GM23338 (cell line): ENCODE measurements at regions not wholly inside any gene's neighbourhood (a gene's known extent, or its start where the extent isn't known, plus 50 kb on each side); places are given as distances from the start of the nearest gene placed in this dataset.

Experiments used
- ATAC-seq: fragments of 200-7000 bp; cut with Tn5 transposase; 3 replicates; pipeline ENCODE4 v1.9.1; 2020
- DNase-seq: peaks from one replicate; pipeline ENCODE4 v3.0.0-alpha.2; 2015; ENCODE audit warnings: low spot score
- H2AFZ ChIP-seq: fragments of 200-600 bp; sonication (generic); 2 replicates; pipeline ENCODE4 v1.8.0; 2016; ENCODE audit warnings: antibody characterized with exemption, mild to moderate bottlenecking, moderate library complexity
- H3F3A ChIP-seq: fragments of 200-600 bp; sonication (generic); replicated peaks from 2 replicates; pipeline ENCODE4 v1.8.0; 2017; ENCODE audit warnings: antibody characterized with exemption, mixed run types, low read depth
- H3K27ac ChIP-seq: fragments of 200-600 bp; sonication (generic); 2 replicates; pipeline ENCODE4 v1.6.1; 2016; ENCODE audit warnings: low read depth
- H3K27me3 ChIP-seq: fragments of 200-600 bp; sonication (generic); 2 replicates; pipeline ENCODE4 v1.8.0; 2016; ENCODE audit warnings: mild to moderate bottlenecking, mixed run types, moderate library complexity; ENCODE audit not compliant: insufficient read depth
- H3K36me3 ChIP-seq: fragments of 200-600 bp; sonication (generic); 2 replicates; pipeline ENCODE4 v1.8.0; 2016; ENCODE audit warnings: mild to moderate bottlenecking; ENCODE audit not compliant: insufficient read depth
- H3K4me1 ChIP-seq: fragments of 200-600 bp; sonication (generic); 2 replicates; pipeline ENCODE4 v1.8.0; 2016; ENCODE audit warnings: mild to moderate bottlenecking, moderate library complexity; ENCODE audit not compliant: insufficient read depth
- H3K4me2 ChIP-seq: fragments of 200-600 bp; sonication (generic); 2 replicates; pipeline ENCODE4 v1.7.1; 2017; ENCODE audit warnings: mixed run types
- H3K4me3 ChIP-seq: fragments of 200-600 bp; sonication (generic); 2 replicates; pipeline ENCODE4 v1.6.1; 2016; ENCODE audit warnings: mixed run types
- H3K79me2 ChIP-seq: fragments of 200-600 bp; sonication (generic); replicated peaks from 2 replicates; pipeline ENCODE4 v1.8.0; 2017; ENCODE audit warnings: mild to moderate bottlenecking; ENCODE audit not compliant: insufficient read depth
- H3K9me2 ChIP-seq: fragments of 200-600 bp; sonication (generic); 2 replicates; pipeline ENCODE4 v1.8.0; 2017; ENCODE audit not compliant: insufficient read depth
- H4K20me1 ChIP-seq: fragments of 200-600 bp; sonication (generic); replicated peaks from 2 replicates; pipeline ENCODE4 v1.8.0; 2017; ENCODE audit warnings: mild to moderate bottlenecking; ENCODE audit not compliant: insufficient read depth
- H3K27ac Mint-ChIP-seq: 2 replicates; pipeline ENCODE4 v1.8.0; 2020; ENCODE audit warnings: inconsistent platforms, mild to moderate bottlenecking, moderate library complexity, mixed read lengths
- H3K27me3 Mint-ChIP-seq: 3 replicates; pipeline ENCODE4 v1.8.0; 2022; ENCODE audit warnings: low read depth, mild to moderate bottlenecking, moderate library complexity, mixed read lengths, inconsistent platforms; ENCODE audit not compliant: insufficient read depth, poor library complexity
- H3K36me3 Mint-ChIP-seq: 3 replicates; pipeline ENCODE4 v1.8.0; 2021; ENCODE audit warnings: low read depth, mild to moderate bottlenecking, inconsistent platforms, moderate library complexity, mixed read lengths
- H3K4me1 Mint-ChIP-seq: 3 replicates; pipeline ENCODE4 v1.8.0; 2020; ENCODE audit warnings: mild to moderate bottlenecking, inconsistent platforms, mixed read lengths
- H3K4me3 Mint-ChIP-seq: 3 replicates; pipeline ENCODE4 v1.8.0; 2021; ENCODE audit warnings: moderate library complexity, mild to moderate bottlenecking, inconsistent platforms, mixed read lengths
- H3K9me3 Mint-ChIP-seq: 3 replicates; pipeline ENCODE4 v1.8.0; 2020; ENCODE audit warnings: moderate library complexity, mild to moderate bottlenecking, inconsistent platforms, mixed read lengths
- EZH2 ChIP-seq: fragments of 200-600 bp; sonication (generic); IDR thresholded peaks from one replicate; pipeline ENCODE4 v1.8.0; 2017; ENCODE audit warnings: antibody characterized with exemption, mild to moderate bottlenecking, low read depth; ENCODE audit not compliant: unreplicated experiment
- EZH2phosphoT487 ChIP-seq: fragments of 200-600 bp; sonication (generic); IDR thresholded peaks from one replicate; pipeline ENCODE4 v1.8.1; 2018; ENCODE audit warnings: antibody characterized with exemption; ENCODE audit not compliant: unreplicated experiment
- POLR2AphosphoS5 ChIP-seq: IDR thresholded peaks from 2 replicates; pipeline ENCODE4 v1.6.1; 2016; ENCODE audit warnings: antibody characterized with exemption, low read depth
- ZNF114 ChIP-seq: fragments of 250-450 bp; sonication (Bioruptor Pico); IDR thresholded peaks from 2 replicates; pipeline ENCODE4 v1.5.0; 2020; ENCODE audit warnings: mild to moderate bottlenecking, moderate library complexity
- TF ChIP-seq, protein P1 (sequence below): fragments of 250-450 bp; sonication (Bioruptor Pico); IDR thresholded peaks from 2 replicates; pipeline ENCODE4 v1.5.0; 2020; ENCODE audit warnings: mild to moderate bottlenecking, moderate library complexity
- TF ChIP-seq, protein P2 (sequence below), 2 experiments: fragments of 200-600 bp in 1 of 2; sonication (generic) in 1 of 2; conservative IDR thresholded peaks; 2 replicates each; pipeline versions ENCODE4 v1.5.1 to v1.6.1; 2016 to 2017; ENCODE audit warnings: antibody characterized with exemption in 2 of 2, low read depth in 2 of 2, mild to moderate bottlenecking in 2 of 2, moderate library complexity in 1 of 2
- TF ChIP-seq, protein P3 (sequence below): IDR thresholded peaks from 2 replicates; pipeline ENCODE4 v1.6.1; 2016; ENCODE audit warnings: antibody characterized with exemption

- no peak for TF ChIP-seq ZNF114 (CRISPR knock-in tag)
- TF ChIP-seq, protein P1, sequence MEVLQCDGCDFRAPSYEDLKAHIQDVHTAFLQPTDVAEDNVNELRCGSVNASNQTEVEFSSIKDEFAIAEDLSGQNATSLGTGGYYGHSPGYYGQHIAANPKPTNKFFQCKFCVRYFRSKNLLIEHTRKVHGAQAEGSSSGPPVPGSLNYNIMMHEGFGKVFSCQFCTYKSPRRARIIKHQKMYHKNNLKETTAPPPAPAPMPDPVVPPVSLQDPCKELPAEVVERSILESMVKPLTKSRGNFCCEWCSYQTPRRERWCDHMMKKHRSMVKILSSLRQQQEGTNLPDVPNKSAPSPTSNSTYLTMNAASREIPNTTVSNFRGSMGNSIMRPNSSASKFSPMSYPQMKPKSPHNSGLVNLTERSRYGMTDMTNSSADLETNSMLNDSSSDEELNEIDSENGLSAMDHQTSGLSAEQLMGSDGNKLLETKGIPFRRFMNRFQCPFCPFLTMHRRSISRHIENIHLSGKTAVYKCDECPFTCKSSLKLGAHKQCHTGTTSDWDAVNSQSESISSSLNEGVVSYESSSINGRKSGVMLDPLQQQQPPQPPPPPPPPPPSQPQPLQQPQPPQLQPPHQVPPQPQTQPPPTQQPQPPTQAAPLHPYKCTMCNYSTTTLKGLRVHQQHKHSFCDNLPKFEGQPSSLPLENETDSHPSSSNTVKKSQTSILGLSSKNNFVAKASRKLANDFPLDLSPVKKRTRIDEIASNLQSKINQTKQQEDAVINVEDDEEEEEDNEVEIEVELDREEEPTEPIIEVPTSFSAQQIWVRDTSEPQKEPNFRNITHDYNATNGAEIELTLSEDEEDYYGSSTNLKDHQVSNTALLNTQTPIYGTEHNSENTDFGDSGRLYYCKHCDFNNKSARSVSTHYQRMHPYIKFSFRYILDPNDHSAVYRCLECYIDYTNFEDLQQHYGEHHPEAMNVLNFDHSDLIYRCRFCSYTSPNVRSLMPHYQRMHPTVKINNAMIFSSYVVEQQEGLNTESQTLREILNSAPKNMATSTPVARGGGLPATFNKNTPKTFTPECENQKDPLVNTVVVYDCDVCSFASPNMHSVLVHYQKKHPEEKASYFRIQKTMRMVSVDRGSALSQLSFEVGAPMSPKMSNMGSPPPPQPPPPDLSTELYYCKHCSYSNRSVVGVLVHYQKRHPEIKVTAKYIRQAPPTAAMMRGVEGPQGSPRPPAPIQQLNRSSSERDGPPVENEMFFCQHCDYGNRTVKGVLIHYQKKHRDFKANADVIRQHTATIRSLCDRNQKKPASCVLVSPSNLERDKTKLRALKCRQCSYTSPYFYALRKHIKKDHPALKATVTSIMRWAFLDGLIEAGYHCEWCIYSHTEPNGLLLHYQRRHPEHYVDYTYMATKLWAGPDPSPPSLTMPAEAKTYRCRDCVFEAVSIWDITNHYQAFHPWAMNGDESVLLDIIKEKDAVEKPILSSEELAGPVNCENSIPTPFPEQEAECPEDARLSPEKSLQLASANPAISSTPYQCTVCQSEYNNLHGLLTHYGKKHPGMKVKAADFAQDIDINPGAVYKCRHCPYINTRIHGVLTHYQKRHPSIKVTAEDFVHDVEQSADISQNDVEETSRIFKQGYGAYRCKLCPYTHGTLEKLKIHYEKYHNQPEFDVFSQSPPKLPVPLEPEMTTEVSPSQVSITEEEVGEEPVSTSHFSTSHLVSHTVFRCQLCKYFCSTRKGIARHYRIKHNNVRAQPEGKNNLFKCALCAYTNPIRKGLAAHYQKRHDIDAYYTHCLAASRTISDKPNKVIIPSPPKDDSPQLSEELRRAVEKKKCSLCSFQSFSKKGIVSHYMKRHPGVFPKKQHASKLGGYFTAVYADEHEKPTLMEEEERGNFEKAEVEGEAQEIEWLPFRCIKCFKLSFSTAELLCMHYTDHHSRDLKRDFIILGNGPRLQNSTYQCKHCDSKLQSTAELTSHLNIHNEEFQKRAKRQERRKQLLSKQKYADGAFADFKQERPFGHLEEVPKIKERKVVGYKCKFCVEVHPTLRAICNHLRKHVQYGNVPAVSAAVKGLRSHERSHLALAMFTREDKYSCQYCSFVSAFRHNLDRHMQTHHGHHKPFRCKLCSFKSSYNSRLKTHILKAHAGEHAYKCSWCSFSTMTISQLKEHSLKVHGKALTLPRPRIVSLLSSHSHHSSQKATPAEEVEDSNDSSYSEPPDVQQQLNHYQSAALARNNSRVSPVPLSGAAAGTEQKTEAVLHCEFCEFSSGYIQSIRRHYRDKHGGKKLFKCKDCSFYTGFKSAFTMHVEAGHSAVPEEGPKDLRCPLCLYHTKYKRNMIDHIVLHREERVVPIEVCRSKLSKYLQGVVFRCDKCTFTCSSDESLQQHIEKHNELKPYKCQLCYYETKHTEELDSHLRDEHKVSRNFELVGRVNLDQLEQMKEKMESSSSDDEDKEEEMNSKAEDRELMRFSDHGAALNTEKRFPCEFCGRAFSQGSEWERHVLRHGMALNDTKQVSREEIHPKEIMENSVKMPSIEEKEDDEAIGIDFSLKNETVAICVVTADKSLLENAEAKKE (CRISPR knock-in tag): no peak
- TF ChIP-seq, protein P2, sequence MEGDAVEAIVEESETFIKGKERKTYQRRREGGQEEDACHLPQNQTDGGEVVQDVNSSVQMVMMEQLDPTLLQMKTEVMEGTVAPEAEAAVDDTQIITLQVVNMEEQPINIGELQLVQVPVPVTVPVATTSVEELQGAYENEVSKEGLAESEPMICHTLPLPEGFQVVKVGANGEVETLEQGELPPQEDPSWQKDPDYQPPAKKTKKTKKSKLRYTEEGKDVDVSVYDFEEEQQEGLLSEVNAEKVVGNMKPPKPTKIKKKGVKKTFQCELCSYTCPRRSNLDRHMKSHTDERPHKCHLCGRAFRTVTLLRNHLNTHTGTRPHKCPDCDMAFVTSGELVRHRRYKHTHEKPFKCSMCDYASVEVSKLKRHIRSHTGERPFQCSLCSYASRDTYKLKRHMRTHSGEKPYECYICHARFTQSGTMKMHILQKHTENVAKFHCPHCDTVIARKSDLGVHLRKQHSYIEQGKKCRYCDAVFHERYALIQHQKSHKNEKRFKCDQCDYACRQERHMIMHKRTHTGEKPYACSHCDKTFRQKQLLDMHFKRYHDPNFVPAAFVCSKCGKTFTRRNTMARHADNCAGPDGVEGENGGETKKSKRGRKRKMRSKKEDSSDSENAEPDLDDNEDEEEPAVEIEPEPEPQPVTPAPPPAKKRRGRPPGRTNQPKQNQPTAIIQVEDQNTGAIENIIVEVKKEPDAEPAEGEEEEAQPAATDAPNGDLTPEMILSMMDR (conservative IDR thresholded peaks at IDR 0.05; ENCODE audit: low read depth in 2 of 2): no peak
- TF ChIP-seq, protein P3, sequence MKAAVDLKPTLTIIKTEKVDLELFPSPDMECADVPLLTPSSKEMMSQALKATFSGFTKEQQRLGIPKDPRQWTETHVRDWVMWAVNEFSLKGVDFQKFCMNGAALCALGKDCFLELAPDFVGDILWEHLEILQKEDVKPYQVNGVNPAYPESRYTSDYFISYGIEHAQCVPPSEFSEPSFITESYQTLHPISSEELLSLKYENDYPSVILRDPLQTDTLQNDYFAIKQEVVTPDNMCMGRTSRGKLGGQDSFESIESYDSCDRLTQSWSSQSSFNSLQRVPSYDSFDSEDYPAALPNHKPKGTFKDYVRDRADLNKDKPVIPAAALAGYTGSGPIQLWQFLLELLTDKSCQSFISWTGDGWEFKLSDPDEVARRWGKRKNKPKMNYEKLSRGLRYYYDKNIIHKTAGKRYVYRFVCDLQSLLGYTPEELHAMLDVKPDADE: no peak
- no peak for TF ChIP-seq EZH2
- no peak for TF ChIP-seq POLR2AphosphoS5
- no peak for TF ChIP-seq EZH2phosphoT487
- Histone ChIP-seq H3K79me2 (no peaks in the 10 kb centered on the region), H3K27me3 (no peaks in the 10 kb centered on the region), H2AFZ (no peak overlapping the region), H3F3A (no peaks in the 10 kb centered on the region), H3K9me2 (no peaks in the 10 kb centered on the region), H4K20me1 (no peaks in the 10 kb centered on the region), H3K27ac (no peak overlapping the region), H3K36me3 (no peaks in the 10 kb centered on the region), H3K4me2 (no peak overlapping the region), H3K4me3 (no peak overlapping the region), H3K4me1 (peaks cover 5% of the 10 kb centered on the region; the same call in 1 of the 2 replicates)
- no peak for DNase-seq
- Mint-ChIP-seq H3K36me3 (no peaks in the 10 kb centered on the region), H3K9me3 (no peaks in the 10 kb centered on the region), H3K27ac (no peak overlapping the region), H3K4me3 (no peak overlapping the region), H3K4me1 (peaks cover 3% of the 10 kb centered on the region; the same call in 2 of the 3 replicates), H3K27me3 (no peaks in the 10 kb centered on the region)
- no peak for ATAC-seq
Measured at GRCh38 chr3:102024270-102024904, 175.1 kb downstream of the NFKBIZ start.
